ENCODE measurements at regions not wholly inside any gene's neighbourhood (a gene's known extent, or its start where the extent isn't known, plus 50 kb on each side); places are given as distances from the start of the nearest gene placed in this dataset.
A peak's percentile ranks its signal among the peaks of the same experiment; 100 is the strongest.

GRCh38 chr1:81428998-81429397 is 371.7 kb upstream of the ADGRL2 start:
- no peaks in the 10 kb centered on the region for H3K27me3 Mint-ChIP-seq
- no peaks in the 10 kb centered on the region for H3K36me3 Mint-ChIP-seq (ENCODE audit: insufficient read depth)
- TF ChIP-seq CTCF (IDR thresholded peaks at IDR 0.05; ENCODE audit: unreplicated experiment) = no peak
- no peak overlapping the region for H3K27ac Mint-ChIP-seq
- no peak for DNase-seq (ENCODE audit: low spot score, unreplicated experiment)
- H3K4me1 Mint-ChIP-seq (ENCODE audit: low read depth) = peaks cover 26% of the 10 kb centered on the region
- H3K9me3 Mint-ChIP-seq (ENCODE audit: low read depth) = no peaks in the 10 kb centered on the region
- H3K4me3 Mint-ChIP-seq (ENCODE audit: low read depth) = no peak overlapping the region

GRCh38 chr1:81424816-81425215 is 375.9 kb upstream of the ADGRL2 start:
- no peaks in the 10 kb centered on the region for H3K9me3 Mint-ChIP-seq (ENCODE audit: low read depth)
- peaks cover 15% of the 10 kb centered on the region for H3K4me1 Mint-ChIP-seq (ENCODE audit: low read depth)
- H3K27me3 Mint-ChIP-seq = no peaks in the 10 kb centered on the region
- no peak overlapping the region for H3K4me3 Mint-ChIP-seq (ENCODE audit: low read depth)
- TF ChIP-seq CTCF (IDR thresholded peaks at IDR 0.05; ENCODE audit: unreplicated experiment) = no peak
- H3K27ac Mint-ChIP-seq = no peak overlapping the region
- no peaks in the 10 kb centered on the region for H3K36me3 Mint-ChIP-seq (ENCODE audit: insufficient read depth)
- no peak for DNase-seq (ENCODE audit: low spot score, unreplicated experiment)

GRCh38 chr1:81424061-81424460 is 376.7 kb upstream of the ADGRL2 start:
- DNase-seq (ENCODE audit: low spot score, unreplicated experiment) = no peak
- no peak overlapping the region for H3K4me3 Mint-ChIP-seq (ENCODE audit: low read depth)
- H3K36me3 Mint-ChIP-seq (ENCODE audit: insufficient read depth) = no peaks in the 10 kb centered on the region
- no peaks in the 10 kb centered on the region for H3K9me3 Mint-ChIP-seq (ENCODE audit: low read depth)
- H3K27me3 Mint-ChIP-seq = no peaks in the 10 kb centered on the region
- H3K4me1 Mint-ChIP-seq (ENCODE audit: low read depth) = peaks cover 10% of the 10 kb centered on the region
- H3K27ac Mint-ChIP-seq = peak overlapping the region; percentile 33
- no peak for TF ChIP-seq CTCF (IDR thresholded peaks at IDR 0.05; ENCODE audit: unreplicated experiment)

GRCh38 chr1:81420760-81421159 is 380.0 kb upstream of the ADGRL2 start:
- H3K4me1 Mint-ChIP-seq (ENCODE audit: low read depth) = no peaks in the 10 kb centered on the region
- no peaks in the 10 kb centered on the region for H3K9me3 Mint-ChIP-seq (ENCODE audit: low read depth)
- DNase-seq (ENCODE audit: low spot score, unreplicated experiment) = no peak
- H3K27ac Mint-ChIP-seq = no peak overlapping the region
- H3K27me3 Mint-ChIP-seq = no peaks in the 10 kb centered on the region
- no peaks in the 10 kb centered on the region for H3K36me3 Mint-ChIP-seq (ENCODE audit: insufficient read depth)
- no peak for TF ChIP-seq CTCF (IDR thresholded peaks at IDR 0.05; ENCODE audit: unreplicated experiment)
- no peak overlapping the region for H3K4me3 Mint-ChIP-seq (ENCODE audit: low read depth)

GRCh38 chr1:81414488-81415015 is 386.2 kb upstream of the ADGRL2 start:
- no peaks in the 10 kb centered on the region for H3K36me3 Mint-ChIP-seq (ENCODE audit: insufficient read depth)
- peak; percentile 40 for DNase-seq (ENCODE audit: low spot score, unreplicated experiment)
- no peaks in the 10 kb centered on the region for H3K27me3 Mint-ChIP-seq
- H3K4me3 Mint-ChIP-seq (ENCODE audit: low read depth) = no peak overlapping the region
- H3K4me1 Mint-ChIP-seq (ENCODE audit: low read depth) = peaks cover 2% of the 10 kb centered on the region
- H3K9me3 Mint-ChIP-seq (ENCODE audit: low read depth) = no peaks in the 10 kb centered on the region
- no peak overlapping the region for H3K27ac Mint-ChIP-seq
- peak; percentile 86 for TF ChIP-seq CTCF (IDR thresholded peaks at IDR 0.05; ENCODE audit: unreplicated experiment)
